ENCODE measurements at regions not wholly inside any gene's neighbourhood (a gene's known extent, or its start where the extent isn't known, plus 50 kb on each side); places are given as distances from the start of the nearest gene placed in this dataset.

DNA sequence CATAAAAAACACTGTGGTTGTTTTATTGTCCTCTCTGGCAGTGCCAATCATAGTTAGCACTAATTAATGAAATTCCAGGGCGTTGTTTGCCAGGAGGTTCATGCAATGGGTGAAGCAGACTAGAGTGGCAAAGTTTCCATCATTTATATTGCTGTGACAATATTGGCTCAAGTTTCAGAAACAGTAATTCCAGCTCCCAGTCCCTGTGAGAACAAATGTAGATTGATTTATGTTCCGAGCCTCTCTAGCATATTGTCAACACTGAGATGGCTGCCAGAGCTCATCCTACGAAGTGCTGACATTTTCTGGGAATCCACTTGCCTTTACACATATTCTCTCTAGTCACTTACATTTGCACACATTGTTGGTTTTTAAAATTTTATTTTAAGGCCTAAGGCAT lies 440.0 kb upstream of the IGFBP7 start:
- Histone ChIP-seq H3K9ac (ENCODE audit: control insufficient read depth, insufficient read depth, low read length) (no peak overlapping the region), H3K36me3 (ENCODE audit: control insufficient read depth in 2 of 2, insufficient read depth in 2 of 2, low read length in 1 of 2) (no peaks in the 10 kb centered on the region), H3K27me3 (replicated peaks in 1 of 2; ENCODE audit: control insufficient read depth in 2 of 2, insufficient read depth in 2 of 2, low read length in 1 of 2) (no peaks in the 10 kb centered on the region), H3K4me3 (no peak overlapping the region), H3K9me3 (replicated peaks; ENCODE audit: control insufficient read depth, insufficient read depth, low read length) (no peaks in the 10 kb centered on the region), H4K20me1 (ENCODE audit: control insufficient read depth, insufficient read depth) (no peaks in the 10 kb centered on the region), H3K4me2 (ENCODE audit: control insufficient read depth, insufficient read depth) (no peak overlapping the region), H3K79me2 (ENCODE audit: control insufficient read depth, insufficient read depth, low read length) (no peaks in the 10 kb centered on the region), H3K27ac (ENCODE audit: control insufficient read depth, insufficient read depth) (no peak overlapping the region), H3K4me1 (ENCODE audit: control insufficient read depth, insufficient read depth, low read length) (no peaks in the 10 kb centered on the region), H2AFZ (ENCODE audit: control insufficient read depth, low read depth, low read length) (no peak overlapping the region)
- ATAC-seq, result no peak
- SMC1A ChIA-PET (ENCODE audit: uncharacterized antibody, unreplicated experiment), result no interaction called here
- intact Hi-C loops (cut with micrococcal nuclease; ENCODE audit: unreplicated experiment), result no loop called here
- in situ Hi-C loops (cut with MboI), result loop anchor here (10.0 kb wide), 1 partner anchor 55 kb away; no protein-coding TSS in a partner anchor
- POLR2A ChIA-PET, result no interaction called here
- RAD21 ChIA-PET (ENCODE audit: unreplicated experiment), result no interaction called here
- DNase-seq (ENCODE audit: low read depth, low spot score), result no peak
- CTCF ChIA-PET, result no interaction called here
- 4% methylated on average over 3 of the region's 3 CpGs for WGBS (ENCODE audit: insufficient coverage, insufficient replicate concordance, low lambda C conversion rate, missing lambda C conversion rate)
- no peak for FAIRE-seq
- no TSS peak for BruUV-seq (replicated peaks)
- TF ChIP-seq SMARCA5 (IDR thresholded peaks at IDR 0.05), result no peak
- TF ChIP-seq, protein P1, sequence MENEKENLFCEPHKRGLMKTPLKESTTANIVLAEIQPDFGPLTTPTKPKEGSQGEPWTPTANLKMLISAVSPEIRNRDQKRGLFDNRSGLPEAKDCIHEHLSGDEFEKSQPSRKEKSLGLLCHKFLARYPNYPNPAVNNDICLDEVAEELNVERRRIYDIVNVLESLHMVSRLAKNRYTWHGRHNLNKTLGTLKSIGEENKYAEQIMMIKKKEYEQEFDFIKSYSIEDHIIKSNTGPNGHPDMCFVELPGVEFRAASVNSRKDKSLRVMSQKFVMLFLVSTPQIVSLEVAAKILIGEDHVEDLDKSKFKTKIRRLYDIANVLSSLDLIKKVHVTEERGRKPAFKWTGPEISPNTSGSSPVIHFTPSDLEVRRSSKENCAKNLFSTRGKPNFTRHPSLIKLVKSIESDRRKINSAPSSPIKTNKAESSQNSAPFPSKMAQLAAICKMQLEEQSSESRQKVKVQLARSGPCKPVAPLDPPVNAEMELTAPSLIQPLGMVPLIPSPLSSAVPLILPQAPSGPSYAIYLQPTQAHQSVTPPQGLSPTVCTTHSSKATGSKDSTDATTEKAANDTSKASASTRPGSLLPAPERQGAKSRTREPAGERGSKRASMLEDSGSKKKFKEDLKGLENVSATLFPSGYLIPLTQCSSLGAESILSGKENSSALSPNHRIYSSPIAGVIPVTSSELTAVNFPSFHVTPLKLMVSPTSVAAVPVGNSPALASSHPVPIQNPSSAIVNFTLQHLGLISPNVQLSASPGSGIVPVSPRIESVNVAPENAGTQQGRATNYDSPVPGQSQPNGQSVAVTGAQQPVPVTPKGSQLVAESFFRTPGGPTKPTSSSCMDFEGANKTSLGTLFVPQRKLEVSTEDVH (IDR thresholded peaks at IDR 0.05; ENCODE audit: low read depth, partially characterized antibody), result no peak
- TF ChIP-seq SUZ12 (IDR thresholded peaks at IDR 0.05; ENCODE audit: unreplicated experiment), result no peak
- TF ChIP-seq PAX5 (IDR thresholded peaks at IDR 0.05; ENCODE audit: borderline replicate concordance, low read depth, low read length), result no peak
- TF ChIP-seq CHD1 (IDR thresholded peaks at IDR 0.05; ENCODE audit: low read depth, low read length), result no peak
- TF ChIP-seq, protein P2, sequence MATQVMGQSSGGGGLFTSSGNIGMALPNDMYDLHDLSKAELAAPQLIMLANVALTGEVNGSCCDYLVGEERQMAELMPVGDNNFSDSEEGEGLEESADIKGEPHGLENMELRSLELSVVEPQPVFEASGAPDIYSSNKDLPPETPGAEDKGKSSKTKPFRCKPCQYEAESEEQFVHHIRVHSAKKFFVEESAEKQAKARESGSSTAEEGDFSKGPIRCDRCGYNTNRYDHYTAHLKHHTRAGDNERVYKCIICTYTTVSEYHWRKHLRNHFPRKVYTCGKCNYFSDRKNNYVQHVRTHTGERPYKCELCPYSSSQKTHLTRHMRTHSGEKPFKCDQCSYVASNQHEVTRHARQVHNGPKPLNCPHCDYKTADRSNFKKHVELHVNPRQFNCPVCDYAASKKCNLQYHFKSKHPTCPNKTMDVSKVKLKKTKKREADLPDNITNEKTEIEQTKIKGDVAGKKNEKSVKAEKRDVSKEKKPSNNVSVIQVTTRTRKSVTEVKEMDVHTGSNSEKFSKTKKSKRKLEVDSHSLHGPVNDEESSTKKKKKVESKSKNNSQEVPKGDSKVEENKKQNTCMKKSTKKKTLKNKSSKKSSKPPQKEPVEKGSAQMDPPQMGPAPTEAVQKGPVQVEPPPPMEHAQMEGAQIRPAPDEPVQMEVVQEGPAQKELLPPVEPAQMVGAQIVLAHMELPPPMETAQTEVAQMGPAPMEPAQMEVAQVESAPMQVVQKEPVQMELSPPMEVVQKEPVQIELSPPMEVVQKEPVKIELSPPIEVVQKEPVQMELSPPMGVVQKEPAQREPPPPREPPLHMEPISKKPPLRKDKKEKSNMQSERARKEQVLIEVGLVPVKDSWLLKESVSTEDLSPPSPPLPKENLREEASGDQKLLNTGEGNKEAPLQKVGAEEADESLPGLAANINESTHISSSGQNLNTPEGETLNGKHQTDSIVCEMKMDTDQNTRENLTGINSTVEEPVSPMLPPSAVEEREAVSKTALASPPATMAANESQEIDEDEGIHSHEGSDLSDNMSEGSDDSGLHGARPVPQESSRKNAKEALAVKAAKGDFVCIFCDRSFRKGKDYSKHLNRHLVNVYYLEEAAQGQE (IDR thresholded peaks at IDR 0.05; ENCODE audit: low read depth, low read length), result no peak
- TF ChIP-seq RB1 (IDR thresholded peaks at IDR 0.05; ENCODE audit: borderline replicate concordance), result no peak
- TF ChIP-seq FOXM1 (IDR thresholded peaks at IDR 0.05; ENCODE audit: low read depth, low read length), result no peak

Data from GM12878 (cell line).